22Rv1 (cell line): ENCODE measurements at regions not wholly inside any gene's neighbourhood (a gene's known extent, or its start where the extent isn't known, plus 50 kb on each side); places are given as distances from the start of the nearest gene placed in this dataset.

Experiments used
- H3K27ac ChIP-seq: fragments of 450-650 bp; 2 replicates; pipeline ENCODE4 v1.5.1; 2017
- CTCF ChIP-seq: fragments of 450-650 bp; IDR thresholded peaks from 2 replicates; pipeline ENCODE4 v1.5.1; 2017; ENCODE audit warnings: mild to moderate bottlenecking
- ZFX ChIP-seq: fragments of 450-650 bp; IDR thresholded peaks from 2 replicates; pipeline ENCODE4 v1.6.1; 2017; ENCODE audit warnings: antibody characterized with exemption, borderline replicate concordance

GRCh38 chr5:174448662-174449061, 275.7 kb upstream of the MSX2 start:
- H3K27ac ChIP-seq: no peak overlapping the region
- no peak for TF ChIP-seq ZFX
- no peak for TF ChIP-seq CTCF

GRCh38 chr5:174453690-174454089, 270.7 kb upstream of the MSX2 start:
- TF ChIP-seq ZFX: no peak
- no peak for TF ChIP-seq CTCF
- H3K27ac ChIP-seq: no peak overlapping the region

GRCh38 chr5:174454464-174454863, 269.9 kb upstream of the MSX2 start:
- TF ChIP-seq ZFX (no peak), CTCF (no peak)
- H3K27ac ChIP-seq: no peak overlapping the region

- H3K27ac ChIP-seq: no peak overlapping the region
- TF ChIP-seq ZFX (no peak), CTCF (no peak)
These were observed 269.5 kb upstream of the MSX2 start for GRCh38 chr5:174454890-174455289.

GRCh38 chr5:174455301-174455700, 269.1 kb upstream of the MSX2 start:
- no peak for TF ChIP-seq ZFX
- no peak for TF ChIP-seq CTCF
- no peak overlapping the region for H3K27ac ChIP-seq

- no peak overlapping the region for H3K27ac ChIP-seq
- no peak for TF ChIP-seq CTCF
- TF ChIP-seq ZFX: no peak
These were observed 267.2 kb upstream of the MSX2 start for GRCh38 chr5:174457141-174457678.

- H3K27ac ChIP-seq: no peak overlapping the region
- TF ChIP-seq CTCF (no peak), ZFX (no peak)
These were observed 265.2 kb upstream of the MSX2 start for GRCh38 chr5:174459071-174459702.
